Mesothelial cell of epicardium (in vitro differentiated cells): ENCODE measurements at regions not wholly inside any gene's neighbourhood (a gene's known extent, or its start where the extent isn't known, plus 50 kb on each side); places are given as distances from the start of the nearest gene placed in this dataset.

Experiments used
- DNase-seq, 2 experiments: peaks; one replicate each; pipeline ENCODE4 v3.0.0; 2021; ENCODE audit warnings: low spot score in 2 of 2; ENCODE audit not compliant: unreplicated experiment in 2 of 2
- H3K27ac Mint-ChIP-seq: 2 replicates; pipeline ENCODE4 v1.8.0; 2021; ENCODE audit warnings: mixed read lengths
- H3K27me3 Mint-ChIP-seq: 2 replicates; pipeline ENCODE4 v1.8.0; 2021; ENCODE audit warnings: low read depth, mixed read lengths
- H3K36me3 Mint-ChIP-seq: 2 replicates; pipeline ENCODE4 v1.8.0; 2021; ENCODE audit warnings: mixed read lengths
- H3K4me1 Mint-ChIP-seq: 2 replicates; pipeline ENCODE4 v1.8.0; 2021; ENCODE audit warnings: mixed read lengths
- H3K4me3 Mint-ChIP-seq: 2 replicates; pipeline ENCODE4 v1.8.0; 2021; ENCODE audit warnings: mild to moderate bottlenecking, moderate library complexity, mixed read lengths
- H3K9me3 Mint-ChIP-seq: 2 replicates; pipeline ENCODE4 v1.8.0; 2021; ENCODE audit warnings: mixed read lengths
- TF ChIP-seq, protein P1 (sequence below): fragments of 200-600 bp; sonication (generic); IDR thresholded peaks from one replicate; pipeline ENCODE4 v1.5.0; 2021; ENCODE audit warnings: antibody characterized with exemption; ENCODE audit not compliant: unreplicated experiment

DNA sequence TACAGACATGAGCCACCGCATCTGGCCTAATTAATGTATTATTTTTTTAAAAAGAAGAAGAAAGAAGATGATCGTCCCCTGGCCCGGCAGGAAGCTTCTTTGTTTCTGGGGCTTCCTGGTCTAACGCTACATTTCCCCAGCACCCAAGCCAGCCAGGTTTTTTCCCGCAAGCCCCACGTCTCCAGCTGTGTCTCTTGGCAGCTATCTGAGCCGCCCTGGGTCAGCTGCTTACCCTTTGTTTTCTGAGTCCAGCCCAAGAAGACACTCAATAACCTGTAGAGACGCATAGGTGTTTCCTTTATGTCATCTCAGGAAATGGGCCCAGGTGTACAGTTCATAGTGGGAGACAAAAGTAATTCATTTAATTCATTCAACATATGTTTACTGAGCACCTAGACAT, 110.2 kb downstream of the MTPAP start:
- TF ChIP-seq, protein P1, sequence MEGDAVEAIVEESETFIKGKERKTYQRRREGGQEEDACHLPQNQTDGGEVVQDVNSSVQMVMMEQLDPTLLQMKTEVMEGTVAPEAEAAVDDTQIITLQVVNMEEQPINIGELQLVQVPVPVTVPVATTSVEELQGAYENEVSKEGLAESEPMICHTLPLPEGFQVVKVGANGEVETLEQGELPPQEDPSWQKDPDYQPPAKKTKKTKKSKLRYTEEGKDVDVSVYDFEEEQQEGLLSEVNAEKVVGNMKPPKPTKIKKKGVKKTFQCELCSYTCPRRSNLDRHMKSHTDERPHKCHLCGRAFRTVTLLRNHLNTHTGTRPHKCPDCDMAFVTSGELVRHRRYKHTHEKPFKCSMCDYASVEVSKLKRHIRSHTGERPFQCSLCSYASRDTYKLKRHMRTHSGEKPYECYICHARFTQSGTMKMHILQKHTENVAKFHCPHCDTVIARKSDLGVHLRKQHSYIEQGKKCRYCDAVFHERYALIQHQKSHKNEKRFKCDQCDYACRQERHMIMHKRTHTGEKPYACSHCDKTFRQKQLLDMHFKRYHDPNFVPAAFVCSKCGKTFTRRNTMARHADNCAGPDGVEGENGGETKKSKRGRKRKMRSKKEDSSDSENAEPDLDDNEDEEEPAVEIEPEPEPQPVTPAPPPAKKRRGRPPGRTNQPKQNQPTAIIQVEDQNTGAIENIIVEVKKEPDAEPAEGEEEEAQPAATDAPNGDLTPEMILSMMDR = no peak
- no peaks in the 10 kb centered on the region for H3K27me3 Mint-ChIP-seq
- no peak overlapping the region for H3K4me3 Mint-ChIP-seq
- H3K36me3 Mint-ChIP-seq = no peaks in the 10 kb centered on the region
- H3K4me1 Mint-ChIP-seq = peaks cover 3% of the 10 kb centered on the region
- DNase-seq = no peak
- H3K9me3 Mint-ChIP-seq = peaks cover 8% of the 10 kb centered on the region
- no peak overlapping the region for H3K27ac Mint-ChIP-seq

DNA sequence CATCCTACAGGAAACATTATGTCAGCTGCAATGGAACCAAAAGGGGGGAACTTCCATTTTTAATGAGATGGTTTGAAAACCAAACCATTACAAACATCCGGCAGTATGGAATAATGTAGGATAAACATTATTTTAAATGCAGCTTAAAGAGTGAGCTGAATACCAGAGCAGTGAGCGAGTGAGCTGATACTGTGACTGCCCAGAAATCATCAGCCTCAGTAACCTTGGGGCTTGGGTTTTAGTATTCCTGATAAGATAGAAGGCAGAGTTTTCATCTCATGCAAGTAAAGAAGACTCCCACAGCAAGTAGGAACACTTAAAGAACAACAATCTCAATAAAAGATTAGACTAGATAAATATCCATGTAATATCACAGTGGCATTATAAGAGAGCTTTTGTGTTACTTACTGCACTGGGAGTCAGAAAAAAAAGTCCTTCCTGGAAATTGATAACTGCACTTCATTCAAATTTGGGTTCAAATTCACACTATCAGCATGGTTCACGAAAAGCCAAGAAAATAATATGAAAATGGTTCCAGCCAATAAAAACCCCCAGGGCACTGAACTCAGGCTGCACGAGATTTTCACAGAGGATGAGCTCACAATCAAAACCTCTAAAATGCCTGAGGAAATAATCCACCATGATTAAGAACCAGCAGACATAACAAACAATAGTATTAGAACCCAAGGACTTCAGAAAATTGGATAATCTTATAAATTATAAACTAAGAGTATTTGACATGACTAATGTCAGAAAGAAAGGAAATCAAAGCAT, 115.7 kb downstream of the MTPAP start:
- no peaks in the 10 kb centered on the region for H3K27me3 Mint-ChIP-seq
- peaks cover 17% of the 10 kb centered on the region for H3K4me1 Mint-ChIP-seq
- no peak overlapping the region for H3K4me3 Mint-ChIP-seq
- H3K27ac Mint-ChIP-seq = peak overlapping the region; percentile 62
- H3K36me3 Mint-ChIP-seq = no peaks in the 10 kb centered on the region
- TF ChIP-seq, protein P1 = no peak
- no peak for DNase-seq
- peaks cover 8% of the 10 kb centered on the region for H3K9me3 Mint-ChIP-seq

DNA sequence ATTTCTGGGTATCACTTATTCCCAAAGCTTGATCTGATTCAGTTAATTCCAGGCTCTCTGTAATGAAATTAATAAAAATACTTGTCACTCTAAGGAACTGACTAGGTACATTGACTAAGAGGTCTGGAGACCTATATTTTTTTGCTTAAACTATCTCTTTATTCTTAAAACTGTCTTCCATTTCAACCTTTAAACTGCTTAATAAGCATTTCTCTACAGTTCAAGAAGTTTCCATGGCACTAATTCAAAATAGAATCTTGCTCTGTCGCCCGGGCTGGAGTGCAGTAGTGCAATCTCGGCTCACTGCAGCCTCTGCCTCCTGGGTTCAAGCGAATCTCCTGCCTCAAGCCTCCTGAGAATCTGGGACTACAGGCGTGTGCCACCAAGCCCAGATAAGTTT, 117.4 kb downstream of the MTPAP start:
- Mint-ChIP-seq H3K4me3 (no peak overlapping the region), H3K27ac (no peak overlapping the region), H3K27me3 (no peaks in the 10 kb centered on the region), H3K9me3 (peaks cover 8% of the 10 kb centered on the region), H3K4me1 (peaks cover 17% of the 10 kb centered on the region), H3K36me3 (no peaks in the 10 kb centered on the region)
- TF ChIP-seq, protein P1 = no peak
- no peak for DNase-seq

DNA sequence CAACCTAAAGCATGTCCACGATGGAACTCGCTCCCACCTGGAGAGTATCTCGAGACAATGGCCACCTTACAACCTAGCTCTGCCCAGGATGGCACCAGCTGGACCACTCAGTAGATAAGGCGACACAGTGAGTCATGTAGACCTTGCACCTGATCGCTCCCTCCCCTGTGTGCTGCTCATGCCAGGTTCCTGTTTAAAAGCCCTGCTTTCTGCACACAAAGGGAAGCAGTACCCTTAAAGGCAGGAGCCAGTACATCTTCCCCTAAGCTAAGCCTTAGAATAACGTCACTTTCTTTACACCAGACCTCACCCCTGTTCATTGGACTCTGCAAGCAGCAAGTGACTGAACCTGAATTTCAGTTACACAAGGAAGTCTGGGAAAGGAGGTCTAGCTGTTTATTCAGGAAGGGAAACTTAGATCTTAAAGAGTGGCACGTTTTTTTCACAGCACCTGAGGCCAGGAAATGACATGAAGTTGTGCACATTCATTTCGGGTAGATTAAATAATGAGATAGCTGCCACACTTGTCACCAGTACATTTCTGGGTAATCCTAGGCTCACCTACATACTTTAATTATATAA, 117.9 kb downstream of the MTPAP start:
- no peaks in the 10 kb centered on the region for H3K27me3 Mint-ChIP-seq
- no peaks in the 10 kb centered on the region for H3K36me3 Mint-ChIP-seq
- no peak overlapping the region for H3K4me3 Mint-ChIP-seq
- no peak for DNase-seq
- H3K4me1 Mint-ChIP-seq = peaks cover 17% of the 10 kb centered on the region
- TF ChIP-seq, protein P1 = no peak
- no peak overlapping the region for H3K27ac Mint-ChIP-seq
- H3K9me3 Mint-ChIP-seq = peaks cover 8% of the 10 kb centered on the region

DNA sequence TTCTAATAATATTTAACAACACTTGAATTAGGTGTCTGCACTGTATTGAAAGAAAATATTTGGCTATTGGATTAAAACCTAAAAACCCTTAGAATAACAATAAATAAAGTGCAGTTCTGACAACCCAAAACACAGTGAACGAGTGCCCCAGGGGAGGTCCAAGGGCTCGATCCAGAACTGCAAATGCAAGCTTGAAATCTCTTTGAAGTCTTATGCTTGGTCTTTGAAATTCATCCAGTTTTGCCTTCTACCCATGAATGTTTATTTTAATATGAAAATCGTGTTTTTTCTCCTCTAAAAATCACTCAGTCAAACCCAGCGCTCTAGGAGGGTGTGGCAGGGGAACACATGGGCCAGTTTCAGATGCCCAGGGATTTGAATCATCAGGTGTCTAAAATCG, 119.5 kb downstream of the MTPAP start:
- Mint-ChIP-seq H3K4me1 (peaks cover 17% of the 10 kb centered on the region), H3K36me3 (no peaks in the 10 kb centered on the region), H3K4me3 (no peak overlapping the region), H3K27ac (no peak overlapping the region), H3K27me3 (no peaks in the 10 kb centered on the region), H3K9me3 (peaks cover 2% of the 10 kb centered on the region)
- no peak for DNase-seq
- TF ChIP-seq, protein P1 = no peak
